ENCODE measurements at regions not wholly inside any gene's neighbourhood (a gene's known extent, or its start where the extent isn't known, plus 50 kb on each side); places are given as distances from the start of the nearest gene placed in this dataset.
"Not testable (repeated sequence)": the region's sequence is repeated elsewhere in the genome, so short reads cannot be mapped to it uniquely, and the experiment has no call there.

- DNase-seq = no peak
- intact Hi-C loops (cut with DNase I; ENCODE audit: low total_unique reads) = no loop called here
- H3K27ac ChIP-seq = no peak overlapping the region
- 79 to 92% (median 89%) methylated on average over 1 of the region's 1 CpG for WGBS, 5 donors
- H3K4me3 ChIP-seq = no peak overlapping the region
- H3K9me3 ChIP-seq = no peaks in the 10 kb centered on the region
- no peaks in the 10 kb centered on the region for H3K4me1 ChIP-seq
- TF ChIP-seq POLR2A (IDR thresholded peaks at IDR 0.05) (no peak), POLR2AphosphoS5 (IDR thresholded peaks at IDR 0.05) (no peak), CTCF (IDR thresholded peaks at IDR 0.05) (no peak)
- H3K27me3 ChIP-seq = peaks cover 0 to 3% (median 0%) of the 10 kb centered on the region in 3 donors
- H3K36me3 ChIP-seq = no peaks in the 10 kb centered on the region
These were observed 260.6 kb upstream of the DUSP10 start for GRCh38 chr1:222002503-222002902.

- intact Hi-C loops (cut with DNase I; ENCODE audit: low total_unique reads) = no loop called here
- Histone ChIP-seq H3K27ac (no peak overlapping the region), H3K4me3 (no peak overlapping the region), H3K9me3 (no peaks in the 10 kb centered on the region), H3K36me3 (no peaks in the 10 kb centered on the region), H3K27me3 (peaks cover 0 to 3% (median 0%) of the 10 kb centered on the region in 3 donors), H3K4me1 (no peaks in the 10 kb centered on the region)
- WGBS, 5 donors = 93 to 96% (median 95%) methylated on average over 3 of the region's 3 CpGs
- DNase-seq = no peak
- TF ChIP-seq CTCF (IDR thresholded peaks at IDR 0.05) (no peak), EP300 (IDR thresholded peaks at IDR 0.05) (no peak), POLR2AphosphoS5 (IDR thresholded peaks at IDR 0.05) (no peak), POLR2A (IDR thresholded peaks at IDR 0.05) (no peak)
These were observed 258.2 kb upstream of the DUSP10 start for GRCh38 chr1:222000131-222000530.

GRCh38 chr1:221998781-221999180, 256.9 kb upstream of the DUSP10 start:
- Histone ChIP-seq H3K4me3 (no peak overlapping the region), H3K27ac (no peak overlapping the region), H3K9me3 (no peaks in the 10 kb centered on the region), H3K4me1 (no peaks in the 10 kb centered on the region), H3K27me3 (peaks cover 0 to 3% (median 0%) of the 10 kb centered on the region in 3 donors), H3K36me3 (no peaks in the 10 kb centered on the region)
- TF ChIP-seq POLR2AphosphoS5 (IDR thresholded peaks at IDR 0.05) (no peak), EP300 (IDR thresholded peaks at IDR 0.05) (no peak), CTCF (IDR thresholded peaks at IDR 0.05) (no peak), POLR2A (IDR thresholded peaks at IDR 0.05) (no peak)
- DNase-seq = no peak
- intact Hi-C loops (cut with DNase I; ENCODE audit: low total_unique reads) = no loop called here
- 73 to 87% (median 85%) methylated on average over 6 of the region's 6 CpGs for WGBS, 5 donors

GRCh38 chr1:221998186-221998612, 256.3 kb upstream of the DUSP10 start:
- Histone ChIP-seq H3K4me3 (no peak overlapping the region), H3K27ac (no peak overlapping the region), H3K36me3 (no peaks in the 10 kb centered on the region), H3K9me3 (no peaks in the 10 kb centered on the region), H3K4me1 (no peaks in the 10 kb centered on the region), H3K27me3 (peaks cover 0 to 3% (median 0%) of the 10 kb centered on the region in 3 donors)
- no peak for DNase-seq
- intact Hi-C loops (cut with DNase I; ENCODE audit: low total_unique reads) = no loop called here
- 25 to 39% (median 33%) methylated on average over 2 of the region's 2 CpGs for WGBS, 5 donors
- TF ChIP-seq CTCF (IDR thresholded peaks at IDR 0.05) (no peak), EP300 (IDR thresholded peaks at IDR 0.05) (no peak), POLR2A (IDR thresholded peaks at IDR 0.05) (no peak), POLR2AphosphoS5 (IDR thresholded peaks at IDR 0.05) (no peak)

GRCh38 chr1:221997012-221997411, 255.1 kb upstream of the DUSP10 start:
- DNase-seq; H3K4me3 ChIP-seq; H3K36me3 ChIP-seq; H3K4me1 ChIP-seq; H3K27ac ChIP-seq; H3K9me3 ChIP-seq; intact Hi-C loops (cut with DNase I; ENCODE audit: low total_unique reads); H3K27me3 ChIP-seq: not testable (repeated sequence)
- 64 to 96% (median 73%) methylated on average over 1 of the region's 1 CpG for WGBS, 5 donors

Data from stomach (tissue), 8 donors.